ENCODE measurements at regions not wholly inside any gene's neighbourhood (a gene's known extent, or its start where the extent isn't known, plus 50 kb on each side); places are given as distances from the start of the nearest gene placed in this dataset.

GRCh38 chr19:28024920-28025319 is 1188.0 kb downstream of the UQCRFS1 start:
- DNase-seq (ENCODE audit: low read depth): no peak

- DNase-seq (ENCODE audit: low read depth): peak; percentile 78
These were observed 1189.9 kb downstream of the UQCRFS1 start for GRCh38 chr19:28023064-28023463.

- DNase-seq (ENCODE audit: low read depth): no peak
These were observed 1190.4 kb downstream of the UQCRFS1 start for GRCh38 chr19:28022506-28022905.

GRCh38 chr19:28021259-28022185 is 1191.4 kb downstream of the UQCRFS1 start:
- no peak for DNase-seq (ENCODE audit: low read depth)

- DNase-seq (ENCODE audit: low read depth): no peak
These were observed 1192.2 kb downstream of the UQCRFS1 start for GRCh38 chr19:28020619-28021258.

GRCh38 chr19:28019901-28020300 is 1193.0 kb downstream of the UQCRFS1 start:
- DNase-seq (ENCODE audit: low read depth): no peak

GRCh38 chr19:28019371-28019770 is 1193.6 kb downstream of the UQCRFS1 start:
- no peak for DNase-seq (ENCODE audit: low read depth)

- no peak for DNase-seq (ENCODE audit: low read depth)
These were observed 1194.5 kb downstream of the UQCRFS1 start for GRCh38 chr19:28018499-28018898.

- no peak for DNase-seq (ENCODE audit: low read depth)
These were observed 1198.1 kb downstream of the UQCRFS1 start for GRCh38 chr19:28014615-28015405.

GRCh38 chr19:28012361-28012760 is 1200.6 kb downstream of the UQCRFS1 start:
- DNase-seq (ENCODE audit: low read depth): peak; percentile 35

GRCh38 chr19:28010656-28011055 is 1202.3 kb downstream of the UQCRFS1 start:
- peak; percentile 88 for DNase-seq (ENCODE audit: low read depth)

GRCh38 chr19:28009696-28010095 is 1203.3 kb downstream of the UQCRFS1 start:
- peak; percentile 86 for DNase-seq (ENCODE audit: low read depth)

- no peak for DNase-seq (ENCODE audit: low read depth)
These were observed 1204.3 kb downstream of the UQCRFS1 start for GRCh38 chr19:28008695-28009094.

GRCh38 chr19:28003543-28003942 is 1209.4 kb downstream of the UQCRFS1 start:
- no peak for DNase-seq (ENCODE audit: low read depth)

- no peak for DNase-seq (ENCODE audit: low read depth)
These were observed 1215.9 kb downstream of the UQCRFS1 start for GRCh38 chr19:27997069-27997468.

- no peak for DNase-seq (ENCODE audit: low read depth)
These were observed 1219.1 kb downstream of the UQCRFS1 start for GRCh38 chr19:27993619-27994570.

GRCh38 chr19:27986299-27986698 is 1226.7 kb downstream of the UQCRFS1 start:
- DNase-seq (ENCODE audit: low read depth): no peak

GRCh38 chr19:27975419-27976005 is 1237.4 kb downstream of the UQCRFS1 start:
- peak; percentile 17 for DNase-seq (ENCODE audit: low read depth)

- peak; percentile 63 for DNase-seq (ENCODE audit: low read depth)
These were observed 1238.9 kb downstream of the UQCRFS1 start for GRCh38 chr19:27974082-27974513.

GRCh38 chr19:27972291-27973040 is 1240.5 kb downstream of the UQCRFS1 start:
- peak; percentile 87 for DNase-seq (ENCODE audit: low read depth)
